Kidney epithelial cell (primary cell): ENCODE measurements at regions not wholly inside any gene's neighbourhood (a gene's known extent, or its start where the extent isn't known, plus 50 kb on each side); places are given as distances from the start of the nearest gene placed in this dataset.
"Not testable (repeated sequence)": the region's sequence is repeated elsewhere in the genome, so short reads cannot be mapped to it uniquely, and the experiment has no call there.

Experiments
- DNase-seq: peaks from one replicate; pipeline ENCODE4 v3.0.0-alpha.2; 2010; ENCODE audit warnings: low read depth
- H3K27me3 ChIP-seq: 2 replicates; pipeline ENCODE4 v1.6.0; 2011; ENCODE audit warnings: low read length; ENCODE audit not compliant: control insufficient read depth, insufficient read depth
- H3K36me3 ChIP-seq: 2 replicates; pipeline ENCODE4 v1.5.1; 2011; ENCODE audit warnings: low read length; ENCODE audit not compliant: control insufficient read depth, insufficient read depth
- H3K4me3 ChIP-seq: 2 replicates; pipeline ENCODE4 v1.5.1; 2011; ENCODE audit warnings: low read depth, mild to moderate bottlenecking, control low read depth, low read length
- TF ChIP-seq, protein P1 (sequence below): IDR thresholded peaks from 2 replicates; pipeline ENCODE4 v1.5.1; 2011; ENCODE audit warnings: mild to moderate bottlenecking, moderate library complexity, low read length, control low read depth, inconsistent platforms; ENCODE audit not compliant: insufficient read depth, poor library complexity, severe bottlenecking

GRCh38 chr13:61277586-61278276 lies 137.9 kb downstream of the PCDH20 start:
- DNase-seq, result no peak
- TF ChIP-seq, protein P1, sequence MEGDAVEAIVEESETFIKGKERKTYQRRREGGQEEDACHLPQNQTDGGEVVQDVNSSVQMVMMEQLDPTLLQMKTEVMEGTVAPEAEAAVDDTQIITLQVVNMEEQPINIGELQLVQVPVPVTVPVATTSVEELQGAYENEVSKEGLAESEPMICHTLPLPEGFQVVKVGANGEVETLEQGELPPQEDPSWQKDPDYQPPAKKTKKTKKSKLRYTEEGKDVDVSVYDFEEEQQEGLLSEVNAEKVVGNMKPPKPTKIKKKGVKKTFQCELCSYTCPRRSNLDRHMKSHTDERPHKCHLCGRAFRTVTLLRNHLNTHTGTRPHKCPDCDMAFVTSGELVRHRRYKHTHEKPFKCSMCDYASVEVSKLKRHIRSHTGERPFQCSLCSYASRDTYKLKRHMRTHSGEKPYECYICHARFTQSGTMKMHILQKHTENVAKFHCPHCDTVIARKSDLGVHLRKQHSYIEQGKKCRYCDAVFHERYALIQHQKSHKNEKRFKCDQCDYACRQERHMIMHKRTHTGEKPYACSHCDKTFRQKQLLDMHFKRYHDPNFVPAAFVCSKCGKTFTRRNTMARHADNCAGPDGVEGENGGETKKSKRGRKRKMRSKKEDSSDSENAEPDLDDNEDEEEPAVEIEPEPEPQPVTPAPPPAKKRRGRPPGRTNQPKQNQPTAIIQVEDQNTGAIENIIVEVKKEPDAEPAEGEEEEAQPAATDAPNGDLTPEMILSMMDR, result no peak

DNA sequence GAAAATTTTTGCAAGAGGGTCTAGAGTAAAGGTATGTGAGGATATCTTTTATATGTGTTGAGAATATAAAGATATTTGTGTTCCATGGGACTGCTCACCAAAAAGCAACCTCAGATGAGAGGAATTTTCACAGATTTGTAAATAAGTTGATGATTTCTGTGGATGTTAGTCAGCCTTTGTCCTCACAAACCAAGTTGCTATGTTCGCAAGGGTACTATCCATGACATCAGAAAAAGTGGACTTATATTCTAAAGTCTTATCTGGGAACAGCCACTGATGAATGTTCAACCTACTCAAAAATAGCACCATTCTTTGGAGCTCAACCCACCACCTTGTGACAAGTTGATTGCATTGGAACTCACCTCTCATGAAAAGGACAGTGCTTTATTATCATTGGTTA lies 138.6 kb downstream of the PCDH20 start:
- Histone ChIP-seq H3K36me3 (no peaks in the 10 kb centered on the region), H3K4me3 (no peak overlapping the region), H3K27me3 (no peaks in the 10 kb centered on the region)
- TF ChIP-seq, protein P1, result no peak
- no peak for DNase-seq

More at GRCh38 chr13:61277586-61278276, 137.9 kb downstream of the PCDH20 start:
- Histone ChIP-seq H3K4me3 (no peak overlapping the region), H3K27me3 (no peaks in the 10 kb centered on the region), H3K36me3 (no peaks in the 10 kb centered on the region)

DNA sequence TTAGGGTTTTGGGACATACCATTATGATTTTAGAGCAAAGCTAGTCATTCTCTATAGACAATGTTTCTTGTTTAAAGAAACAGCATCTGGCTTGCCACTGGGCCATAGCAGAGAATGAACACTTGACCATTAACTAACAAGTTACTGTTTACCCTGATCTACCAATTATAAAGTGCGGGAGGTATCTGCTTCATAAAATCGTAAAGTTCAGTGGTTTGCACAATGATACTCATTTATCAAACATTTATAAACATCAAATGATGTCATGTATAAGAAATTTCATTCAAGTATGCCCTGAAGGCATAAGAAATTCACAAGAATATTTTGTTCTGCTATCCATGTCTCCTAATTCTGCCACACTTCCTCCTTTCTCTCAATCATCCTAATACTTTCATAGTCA lies 139.2 kb downstream of the PCDH20 start:
- H3K36me3 ChIP-seq, result no peaks in the 10 kb centered on the region
- DNase-seq, result no peak
- no peaks in the 10 kb centered on the region for H3K27me3 ChIP-seq
- no peak overlapping the region for H3K4me3 ChIP-seq
- TF ChIP-seq, protein P1, result no peak

GRCh38 chr13:61275736-61276135 lies 139.9 kb downstream of the PCDH20 start:
- H3K4me3 ChIP-seq, result no peak overlapping the region
- no peaks in the 10 kb centered on the region for H3K27me3 ChIP-seq
- DNase-seq, result no peak
- TF ChIP-seq, protein P1, result no peak
- no peaks in the 10 kb centered on the region for H3K36me3 ChIP-seq

DNA sequence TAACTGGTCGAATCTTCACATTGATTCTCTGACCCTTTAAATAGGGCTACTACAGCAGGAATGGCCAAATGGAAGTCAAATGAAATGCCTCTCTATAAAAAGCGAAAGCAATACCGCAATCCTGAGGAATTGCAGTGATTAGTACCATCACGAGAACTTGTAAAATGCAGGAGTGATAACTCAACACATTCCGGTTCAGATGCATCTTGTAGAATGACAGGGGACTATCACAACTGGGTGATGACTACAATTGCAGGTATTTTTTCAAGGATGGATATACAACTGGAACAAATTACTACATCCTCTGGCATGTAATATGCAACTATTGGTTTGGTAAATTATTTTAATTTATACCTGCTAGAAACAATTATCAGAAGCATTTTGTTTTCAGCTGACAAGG lies 140.4 kb downstream of the PCDH20 start:
- Histone ChIP-seq H3K4me3 (no peak overlapping the region), H3K36me3 (no peaks in the 10 kb centered on the region), H3K27me3 (no peaks in the 10 kb centered on the region)
- TF ChIP-seq, protein P1, result no peak
- no peak for DNase-seq

- not testable (repeated sequence) for H3K27me3 ChIP-seq, H3K4me3 ChIP-seq, DNase-seq, H3K36me3 ChIP-seq
Observed at GRCh38 chr13:61266896-61267295, 148.8 kb downstream of the PCDH20 start.
